Activated naive CD4-positive, alpha-beta T cell treated with anti-CD3 and anti-CD28 coated beads, Interleukin-2, amount 50 U/mL, for 24 hours (primary cell): ENCODE measurements at regions not wholly inside any gene's neighbourhood (a gene's known extent, or its start where the extent isn't known, plus 50 kb on each side); places are given as distances from the start of the nearest gene placed in this dataset.
"Not testable (repeated sequence)": the region's sequence is repeated elsewhere in the genome, so short reads cannot be mapped to it uniquely, and the experiment has no call there.

Experiments
- H3K27ac Mint-ChIP-seq: one replicate; pipeline ENCODE4 v1.8.0; 2021; ENCODE audit warnings: mild to moderate bottlenecking, mixed read lengths
- H3K27me3 Mint-ChIP-seq: one replicate; pipeline ENCODE4 v1.8.0; 2021; ENCODE audit warnings: mixed read lengths
- H3K36me3 Mint-ChIP-seq: one replicate; pipeline ENCODE4 v1.8.0; 2021; ENCODE audit warnings: mixed read lengths
- H3K4me1 Mint-ChIP-seq: one replicate; pipeline ENCODE4 v1.8.0; 2021; ENCODE audit warnings: mixed read lengths
- H3K4me3 Mint-ChIP-seq: one replicate; pipeline ENCODE4 v1.8.0; 2021; ENCODE audit warnings: mild to moderate bottlenecking, mixed read lengths
- H3K9me3 Mint-ChIP-seq: one replicate; pipeline ENCODE4 v1.8.0; 2021; ENCODE audit warnings: mixed read lengths

DNA sequence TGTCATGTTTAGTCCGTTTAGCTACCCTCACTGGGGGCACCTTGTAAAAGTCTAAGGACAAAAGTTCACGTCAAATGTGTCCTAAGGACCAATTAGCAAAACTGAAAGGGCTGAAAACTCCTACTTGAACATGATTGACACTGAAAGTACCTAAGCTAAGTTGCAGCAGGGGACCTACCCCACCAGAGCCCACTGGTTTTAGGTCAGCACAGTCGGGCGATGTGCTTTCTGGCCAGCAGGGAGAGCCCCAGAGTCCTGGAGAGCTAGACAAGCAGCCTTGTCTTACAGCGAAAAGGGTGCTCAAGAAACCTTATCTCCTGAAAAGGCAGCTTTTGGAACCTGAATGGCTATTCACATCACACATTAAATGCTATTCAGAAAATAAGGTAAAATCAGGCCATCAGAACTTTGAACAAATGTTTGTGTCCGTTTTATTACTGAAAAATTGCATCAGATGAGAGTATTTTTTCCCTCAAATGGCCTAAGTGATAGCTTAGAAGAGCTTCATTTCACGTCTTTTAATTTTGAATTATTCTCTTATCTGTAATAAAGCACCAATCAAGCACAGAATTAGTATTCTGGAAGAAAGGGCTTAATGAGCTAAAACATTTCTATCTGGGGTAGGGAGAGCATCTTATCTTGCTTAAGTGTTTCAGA is 52.2 kb upstream of the MKI67 start:
- Mint-ChIP-seq H3K27me3 (no peaks in the 10 kb centered on the region), H3K4me1 (peaks cover 22% of the 10 kb centered on the region), H3K9me3 (peaks cover 6% of the 10 kb centered on the region), H3K4me3 (no peak overlapping the region), H3K27ac (no peak overlapping the region), H3K36me3 (peaks cover 4% of the 10 kb centered on the region)

DNA sequence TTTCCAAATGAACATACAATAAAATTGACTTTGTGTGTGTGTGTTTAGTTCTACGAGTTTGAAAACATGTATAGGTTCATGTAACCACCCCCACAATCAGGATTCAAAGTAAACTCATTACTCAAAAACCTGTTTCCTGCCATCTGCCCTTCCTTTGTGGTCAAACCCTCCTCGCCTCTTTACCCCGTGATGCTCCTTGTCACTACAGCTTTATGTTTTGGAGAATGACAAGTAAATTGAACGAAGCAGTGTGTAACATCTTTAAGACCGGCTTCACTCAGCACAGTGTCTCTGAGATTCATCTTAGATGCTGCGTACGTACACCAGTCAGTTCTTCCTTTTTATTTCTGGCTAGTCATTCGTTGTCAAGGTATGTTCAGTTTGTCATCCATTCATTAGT is 54.6 kb upstream of the MKI67 start:
- peaks cover 8% of the 10 kb centered on the region for H3K9me3 Mint-ChIP-seq
- H3K36me3 Mint-ChIP-seq: no peaks in the 10 kb centered on the region
- H3K4me1 Mint-ChIP-seq: peaks cover 22% of the 10 kb centered on the region
- H3K27ac Mint-ChIP-seq: peak overlapping the region; percentile 88
- no peaks in the 10 kb centered on the region for H3K27me3 Mint-ChIP-seq
- peak overlapping the region; percentile 79 for H3K4me3 Mint-ChIP-seq

GRCh38 chr10:128185627-128186026 is 59.4 kb upstream of the MKI67 start:
- H3K9me3 Mint-ChIP-seq: peaks cover 8% of the 10 kb centered on the region
- no peaks in the 10 kb centered on the region for H3K36me3 Mint-ChIP-seq
- H3K27me3 Mint-ChIP-seq: no peaks in the 10 kb centered on the region
- no peak overlapping the region for H3K4me3 Mint-ChIP-seq
- H3K27ac Mint-ChIP-seq: no peak overlapping the region
- peaks cover 32% of the 10 kb centered on the region for H3K4me1 Mint-ChIP-seq

DNA sequence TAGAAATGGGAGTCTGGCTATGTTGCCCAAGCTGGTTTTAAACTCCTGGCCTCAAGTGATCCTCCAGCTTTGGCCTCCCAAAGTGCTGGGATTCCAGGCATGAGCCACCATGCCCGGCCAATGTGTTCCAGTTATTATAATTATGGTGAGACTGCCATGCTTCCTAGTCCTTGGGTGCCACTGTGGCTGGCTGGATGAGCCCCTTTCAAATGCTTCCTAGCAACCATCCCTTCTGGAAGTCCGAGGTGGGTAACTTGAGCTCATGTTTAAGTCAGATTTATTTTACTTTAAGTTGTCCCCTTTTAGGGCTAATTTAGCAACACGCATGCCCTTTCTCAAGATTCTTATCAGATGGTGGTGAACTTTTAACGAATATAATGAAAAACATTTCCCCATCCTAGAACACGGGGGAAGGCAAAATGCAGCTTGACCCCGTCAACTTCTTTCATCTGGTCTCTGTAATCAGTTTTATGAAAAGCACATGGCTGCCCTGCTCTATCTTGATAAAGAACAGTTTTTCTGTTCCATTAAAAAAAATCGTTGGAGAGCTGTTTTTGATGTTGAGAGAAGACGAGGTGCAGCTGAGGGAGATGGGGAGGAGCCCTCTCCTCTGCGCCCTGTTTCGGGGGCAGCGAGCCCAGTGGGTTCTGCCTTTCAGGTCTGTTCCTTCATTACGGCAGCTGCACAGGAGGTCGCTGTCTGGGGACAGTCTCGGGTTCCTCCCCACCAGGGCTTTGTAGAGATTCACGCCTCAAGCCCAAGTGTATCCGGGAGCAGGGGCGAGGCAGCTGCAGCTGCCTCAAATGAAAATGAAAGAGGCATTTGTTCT is 61.0 kb upstream of the MKI67 start:
- Mint-ChIP-seq H3K4me1 (peaks cover 19% of the 10 kb centered on the region), H3K27me3 (no peaks in the 10 kb centered on the region), H3K36me3 (no peaks in the 10 kb centered on the region), H3K9me3 (peaks cover 8% of the 10 kb centered on the region), H3K27ac (peak overlapping the region; percentile 39), H3K4me3 (peak overlapping the region; percentile 88)

GRCh38 chr10:128187788-128188185 is 61.6 kb upstream of the MKI67 start:
- no peak overlapping the region for H3K27ac Mint-ChIP-seq
- peak overlapping the region; percentile 88 for H3K4me3 Mint-ChIP-seq

DNA sequence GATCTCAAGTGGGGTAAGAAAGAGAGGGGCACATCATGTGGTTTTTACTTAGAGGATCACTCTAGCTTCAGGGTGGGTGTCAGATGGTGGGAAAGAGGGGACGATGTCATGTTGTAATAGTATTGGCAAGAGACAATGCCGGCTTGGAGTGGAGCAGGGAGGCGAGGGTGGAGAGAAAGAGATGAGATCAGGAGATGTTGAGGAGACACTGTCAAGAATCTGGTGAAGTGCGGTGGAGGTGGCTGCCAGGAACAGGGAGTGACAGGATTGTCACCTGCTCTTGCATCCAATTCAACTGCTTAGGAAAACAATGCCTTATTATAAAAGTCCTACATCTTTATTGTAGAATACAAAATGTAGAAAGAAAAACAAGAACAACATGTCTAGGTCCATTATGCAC is 63.0 kb upstream of the MKI67 start:
- no peaks in the 10 kb centered on the region for H3K27me3 Mint-ChIP-seq
- H3K4me3 Mint-ChIP-seq: no peak overlapping the region
- no peaks in the 10 kb centered on the region for H3K9me3 Mint-ChIP-seq
- no peaks in the 10 kb centered on the region for H3K36me3 Mint-ChIP-seq
- no peak overlapping the region for H3K27ac Mint-ChIP-seq
- H3K4me1 Mint-ChIP-seq: peaks cover 19% of the 10 kb centered on the region

More at GRCh38 chr10:128187788-128188185, 61.6 kb upstream of the MKI67 start:
- Mint-ChIP-seq H3K27me3 (no peaks in the 10 kb centered on the region), H3K9me3 (peaks cover 8% of the 10 kb centered on the region), H3K36me3 (no peaks in the 10 kb centered on the region), H3K4me1 (peaks cover 19% of the 10 kb centered on the region)

- Mint-ChIP-seq H3K4me1 (peaks cover 18% of the 10 kb centered on the region), H3K27ac (no peak overlapping the region), H3K9me3 (no peaks in the 10 kb centered on the region), H3K4me3 (no peak overlapping the region), H3K27me3 (no peaks in the 10 kb centered on the region), H3K36me3 (no peaks in the 10 kb centered on the region)
These were observed 65.6 kb upstream of the MKI67 start for GRCh38 chr10:128191847-128192246.

- H3K4me1 Mint-ChIP-seq, H3K27ac Mint-ChIP-seq, H3K4me3 Mint-ChIP-seq, H3K36me3 Mint-ChIP-seq, H3K27me3 Mint-ChIP-seq: not testable (repeated sequence)
- H3K9me3 Mint-ChIP-seq: peaks cover 11% of the 10 kb centered on the region
These were observed 75.6 kb upstream of the MKI67 start for GRCh38 chr10:128201826-128202225.

GRCh38 chr10:128203028-128203427 is 76.8 kb upstream of the MKI67 start:
- Mint-ChIP-seq H3K27me3 (peaks cover 2% of the 10 kb centered on the region), H3K36me3 (peaks cover 8% of the 10 kb centered on the region), H3K4me3 (no peak overlapping the region), H3K27ac (no peak overlapping the region), H3K9me3 (peaks cover 11% of the 10 kb centered on the region), H3K4me1 (no peaks in the 10 kb centered on the region)

- H3K36me3 Mint-ChIP-seq, H3K4me1 Mint-ChIP-seq, H3K4me3 Mint-ChIP-seq, H3K27ac Mint-ChIP-seq, H3K27me3 Mint-ChIP-seq: not testable (repeated sequence)
- H3K9me3 Mint-ChIP-seq: peaks cover 11% of the 10 kb centered on the region
These were observed 79.4 kb upstream of the MKI67 start for GRCh38 chr10:128205591-128205990.

- peaks cover under 1% of the 10 kb centered on the region for H3K9me3 Mint-ChIP-seq
- H3K4me1 Mint-ChIP-seq: peaks cover 12% of the 10 kb centered on the region
- H3K4me3 Mint-ChIP-seq: no peak overlapping the region
- no peaks in the 10 kb centered on the region for H3K27me3 Mint-ChIP-seq
- no peak overlapping the region for H3K27ac Mint-ChIP-seq
- peaks cover 3% of the 10 kb centered on the region for H3K36me3 Mint-ChIP-seq
These were observed 80.5 kb upstream of the MKI67 start for GRCh38 chr10:128206676-128207075.

DNA sequence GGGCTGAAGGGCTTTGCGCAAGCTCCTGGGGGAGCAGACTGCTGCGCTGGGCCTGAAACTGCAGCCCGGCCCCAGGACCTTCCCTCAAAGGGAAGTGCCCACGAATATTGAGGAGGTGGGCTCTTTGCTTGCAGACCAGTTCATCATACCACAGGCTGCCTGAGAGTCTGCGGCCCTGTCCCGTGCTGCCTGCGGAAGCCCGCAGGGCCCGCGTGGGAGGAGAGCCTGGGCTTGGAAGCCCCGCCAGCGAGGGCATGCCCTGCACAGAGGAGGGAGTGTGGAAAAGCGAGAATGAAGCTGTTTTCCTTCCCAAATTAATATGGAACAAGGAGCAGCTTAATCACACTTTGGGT is 83.6 kb upstream of the MKI67 start:
- Mint-ChIP-seq H3K4me1 (peaks cover 20% of the 10 kb centered on the region), H3K9me3 (no peaks in the 10 kb centered on the region), H3K36me3 (no peaks in the 10 kb centered on the region), H3K4me3 (peak overlapping the region; percentile 79), H3K27ac (no peak overlapping the region), H3K27me3 (no peaks in the 10 kb centered on the region)

DNA sequence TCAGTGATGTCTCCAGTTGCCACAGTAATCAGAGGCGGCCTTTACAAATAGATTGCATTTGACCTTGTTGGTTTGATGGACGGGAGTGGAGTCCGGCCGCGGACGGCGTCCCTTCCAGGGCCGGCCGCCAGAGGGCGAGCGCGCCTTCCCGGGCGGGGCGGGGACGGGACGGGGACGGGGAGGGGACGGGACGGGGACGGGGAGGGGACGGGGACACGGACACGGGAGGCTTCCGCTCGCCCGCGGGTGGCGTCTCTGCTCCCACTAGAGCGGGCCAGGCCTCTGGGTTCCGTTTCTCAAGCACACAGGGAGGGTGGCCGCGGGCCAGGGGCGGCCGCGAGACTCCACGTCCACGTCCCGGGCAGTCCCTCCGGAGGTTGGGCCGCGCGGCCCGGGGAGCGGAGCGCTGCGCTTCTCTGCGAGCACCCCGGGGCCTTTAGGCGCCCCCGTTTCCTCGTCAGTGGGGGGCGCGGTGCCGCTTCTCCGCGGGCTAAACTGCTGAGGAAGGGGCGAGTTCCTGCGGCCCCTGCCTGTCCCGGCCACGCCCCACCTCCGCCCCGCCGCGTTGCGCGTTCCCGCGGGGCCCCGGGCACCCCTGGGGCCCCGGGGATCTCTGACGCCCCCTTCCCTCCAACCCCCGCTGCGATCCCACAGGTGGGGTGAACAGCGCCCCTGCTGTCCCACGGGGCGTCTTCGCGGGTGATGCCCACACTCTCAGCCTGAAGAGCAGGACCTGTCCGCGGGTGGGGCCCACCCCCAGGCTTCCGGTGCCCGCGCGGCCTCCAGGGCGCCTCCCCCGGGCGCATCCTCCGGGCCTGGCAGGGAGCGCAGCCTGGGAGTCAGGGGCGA is 84.2 kb upstream of the MKI67 start:
- no peaks in the 10 kb centered on the region for H3K9me3 Mint-ChIP-seq
- H3K4me3 Mint-ChIP-seq: peak overlapping the region; percentile 79
- no peaks in the 10 kb centered on the region for H3K27me3 Mint-ChIP-seq
- H3K36me3 Mint-ChIP-seq: no peaks in the 10 kb centered on the region
- H3K4me1 Mint-ChIP-seq: peaks cover 20% of the 10 kb centered on the region
- no peak overlapping the region for H3K27ac Mint-ChIP-seq

- H3K27ac Mint-ChIP-seq: no peak overlapping the region
- no peaks in the 10 kb centered on the region for H3K36me3 Mint-ChIP-seq
- H3K9me3 Mint-ChIP-seq: no peaks in the 10 kb centered on the region
- H3K27me3 Mint-ChIP-seq: no peaks in the 10 kb centered on the region
- H3K4me1 Mint-ChIP-seq: peaks cover 20% of the 10 kb centered on the region
- H3K4me3 Mint-ChIP-seq: peak overlapping the region; percentile 85
These were observed 84.9 kb upstream of the MKI67 start for GRCh38 chr10:128211064-128211504.

GRCh38 chr10:128211953-128212727 is 85.9 kb upstream of the MKI67 start:
- Mint-ChIP-seq H3K27me3 (no peaks in the 10 kb centered on the region), H3K27ac (peak overlapping the region; percentile 86), H3K9me3 (no peaks in the 10 kb centered on the region), H3K36me3 (no peaks in the 10 kb centered on the region), H3K4me1 (peaks cover 20% of the 10 kb centered on the region), H3K4me3 (peak overlapping the region; percentile 85)
